GM21390 (cell line): ENCODE measurements at regions not wholly inside any gene's neighbourhood (a gene's known extent, or its start where the extent isn't known, plus 50 kb on each side); places are given as distances from the start of the nearest gene placed in this dataset.

ENCODE experiments used
- ATAC-seq: cut with Tn5 transposase; IDR thresholded peaks from one replicate; pipeline ENCODE4 v1.9.1; 2021; ENCODE audit not compliant: unreplicated experiment

GRCh38 chr9:81841333-81841732 lies 86.9 kb upstream of the SPATA31D4 start:
- no peak for ATAC-seq

GRCh38 chr9:81844131-81844567 lies 84.1 kb upstream of the SPATA31D4 start:
- ATAC-seq = no peak

GRCh38 chr9:81847181-81847915 lies 80.9 kb upstream of the SPATA31D4 start:
- no peak for ATAC-seq

- no peak for ATAC-seq
These were observed 79.8 kb upstream of the SPATA31D4 start for GRCh38 chr9:81848472-81848871.

GRCh38 chr9:81849631-81850259 lies 78.5 kb upstream of the SPATA31D4 start:
- ATAC-seq = no peak

- no peak for ATAC-seq
These were observed 77.5 kb upstream of the SPATA31D4 start for GRCh38 chr9:81850724-81851123.

- ATAC-seq = no peak
These were observed 76.9 kb upstream of the SPATA31D4 start for GRCh38 chr9:81851340-81851739.

GRCh38 chr9:81852820-81853219 lies 75.4 kb upstream of the SPATA31D4 start:
- ATAC-seq = no peak

- ATAC-seq = no peak
These were observed 72.7 kb upstream of the SPATA31D4 start for GRCh38 chr9:81855538-81855937.

- no peak for ATAC-seq
These were observed 69.4 kb upstream of the SPATA31D4 start for GRCh38 chr9:81858657-81859430.

GRCh38 chr9:81860581-81860980 lies 67.6 kb upstream of the SPATA31D4 start:
- no peak for ATAC-seq

GRCh38 chr9:81861644-81862043 lies 66.6 kb upstream of the SPATA31D4 start:
- no peak for ATAC-seq

GRCh38 chr9:81868145-81868544 lies 60.1 kb upstream of the SPATA31D4 start:
- ATAC-seq = no peak

GRCh38 chr9:81871695-81872094 lies 56.5 kb upstream of the SPATA31D4 start:
- no peak for ATAC-seq

GRCh38 chr9:81874250-81874649 lies 54.0 kb upstream of the SPATA31D4 start:
- ATAC-seq = no peak

GRCh38 chr9:81874931-81875330 lies 53.3 kb upstream of the SPATA31D4 start:
- ATAC-seq = no peak

GRCh38 chr9:81877047-81877446 lies 51.2 kb upstream of the SPATA31D4 start:
- no peak for ATAC-seq
